Ovary (tissue), 3 donors: ENCODE measurements at regions not wholly inside any gene's neighbourhood (a gene's known extent, or its start where the extent isn't known, plus 50 kb on each side); places are given as distances from the start of the nearest gene placed in this dataset.

Experiments used
- EP300 ChIP-seq: sonication (generic); formaldehyde crosslinking; IDR thresholded peaks from one replicate; pipeline ENCODE4 v1.6.1; 2017; ENCODE audit warnings: antibody characterized with exemption
- TF ChIP-seq, protein P1 (sequence below), 3 donors: fragments of 450-650 bp in 2 of 3; fragments of 200-600 bp in 1 of 3; IDR thresholded peaks; one replicate each; pipeline versions ENCODE4 v1.5.1 to v1.8.0; 2016 to 2022; ENCODE audit warnings: antibody characterized with exemption in 3 of 3, mild to moderate bottlenecking in 1 of 3
- donor health status: DM: no; HTN: no; CAD: no.

DNA sequence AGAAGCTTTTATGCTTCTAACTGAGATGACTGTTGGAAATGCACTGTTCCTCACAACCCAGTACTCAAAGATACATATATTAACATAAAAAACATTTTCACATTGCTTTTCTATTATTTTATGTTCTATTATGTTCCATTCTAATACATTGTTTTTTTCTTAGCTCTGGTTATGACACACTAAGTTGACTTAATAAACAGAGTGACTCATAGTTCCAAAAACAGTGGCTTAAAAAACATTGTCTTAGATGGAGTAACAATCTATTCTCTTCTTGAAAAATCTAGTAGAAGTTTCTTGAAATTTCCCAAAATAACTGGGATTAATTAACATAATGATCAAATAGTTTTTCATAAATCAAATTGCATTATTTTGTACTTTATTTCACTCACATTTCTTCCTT, 328.2 kb upstream of the LRATD1 start:
- TF ChIP-seq, protein P1, sequence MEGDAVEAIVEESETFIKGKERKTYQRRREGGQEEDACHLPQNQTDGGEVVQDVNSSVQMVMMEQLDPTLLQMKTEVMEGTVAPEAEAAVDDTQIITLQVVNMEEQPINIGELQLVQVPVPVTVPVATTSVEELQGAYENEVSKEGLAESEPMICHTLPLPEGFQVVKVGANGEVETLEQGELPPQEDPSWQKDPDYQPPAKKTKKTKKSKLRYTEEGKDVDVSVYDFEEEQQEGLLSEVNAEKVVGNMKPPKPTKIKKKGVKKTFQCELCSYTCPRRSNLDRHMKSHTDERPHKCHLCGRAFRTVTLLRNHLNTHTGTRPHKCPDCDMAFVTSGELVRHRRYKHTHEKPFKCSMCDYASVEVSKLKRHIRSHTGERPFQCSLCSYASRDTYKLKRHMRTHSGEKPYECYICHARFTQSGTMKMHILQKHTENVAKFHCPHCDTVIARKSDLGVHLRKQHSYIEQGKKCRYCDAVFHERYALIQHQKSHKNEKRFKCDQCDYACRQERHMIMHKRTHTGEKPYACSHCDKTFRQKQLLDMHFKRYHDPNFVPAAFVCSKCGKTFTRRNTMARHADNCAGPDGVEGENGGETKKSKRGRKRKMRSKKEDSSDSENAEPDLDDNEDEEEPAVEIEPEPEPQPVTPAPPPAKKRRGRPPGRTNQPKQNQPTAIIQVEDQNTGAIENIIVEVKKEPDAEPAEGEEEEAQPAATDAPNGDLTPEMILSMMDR (IDR thresholded peaks at IDR 0.05) = no peak
- TF ChIP-seq EP300 = no peak
